GM12864 (cell line): ENCODE measurements at regions not wholly inside any gene's neighbourhood (a gene's known extent, or its start where the extent isn't known, plus 50 kb on each side); places are given as distances from the start of the nearest gene placed in this dataset.
"Not testable (repeated sequence)": the region's sequence is repeated elsewhere in the genome, so short reads cannot be mapped to it uniquely, and the experiment has no call there.

Experiments
- DNase-seq: peaks from one replicate; pipeline ENCODE4 v3.0.0-alpha.2; 2011; ENCODE audit warnings: low read depth
- H3K4me3 ChIP-seq: 2 replicates; pipeline ENCODE4 v1.5.1; 2011; ENCODE audit warnings: mild to moderate bottlenecking, low read depth, low read length, control low read depth
- TF ChIP-seq, protein P1 (sequence below): IDR thresholded peaks from 2 replicates; pipeline ENCODE4 v1.5.1; 2011; ENCODE audit warnings: low read depth, mild to moderate bottlenecking, moderate library complexity, low read length, control low read depth, inconsistent platforms; ENCODE audit errors: missing control alignments

- TF ChIP-seq, protein P1, sequence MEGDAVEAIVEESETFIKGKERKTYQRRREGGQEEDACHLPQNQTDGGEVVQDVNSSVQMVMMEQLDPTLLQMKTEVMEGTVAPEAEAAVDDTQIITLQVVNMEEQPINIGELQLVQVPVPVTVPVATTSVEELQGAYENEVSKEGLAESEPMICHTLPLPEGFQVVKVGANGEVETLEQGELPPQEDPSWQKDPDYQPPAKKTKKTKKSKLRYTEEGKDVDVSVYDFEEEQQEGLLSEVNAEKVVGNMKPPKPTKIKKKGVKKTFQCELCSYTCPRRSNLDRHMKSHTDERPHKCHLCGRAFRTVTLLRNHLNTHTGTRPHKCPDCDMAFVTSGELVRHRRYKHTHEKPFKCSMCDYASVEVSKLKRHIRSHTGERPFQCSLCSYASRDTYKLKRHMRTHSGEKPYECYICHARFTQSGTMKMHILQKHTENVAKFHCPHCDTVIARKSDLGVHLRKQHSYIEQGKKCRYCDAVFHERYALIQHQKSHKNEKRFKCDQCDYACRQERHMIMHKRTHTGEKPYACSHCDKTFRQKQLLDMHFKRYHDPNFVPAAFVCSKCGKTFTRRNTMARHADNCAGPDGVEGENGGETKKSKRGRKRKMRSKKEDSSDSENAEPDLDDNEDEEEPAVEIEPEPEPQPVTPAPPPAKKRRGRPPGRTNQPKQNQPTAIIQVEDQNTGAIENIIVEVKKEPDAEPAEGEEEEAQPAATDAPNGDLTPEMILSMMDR, result no peak
- no peak overlapping the region for H3K4me3 ChIP-seq
- no peak for DNase-seq
Observed at GRCh38 chr9:22227986-22228385, 218.6 kb upstream of the DMRTA1 start.

DNA sequence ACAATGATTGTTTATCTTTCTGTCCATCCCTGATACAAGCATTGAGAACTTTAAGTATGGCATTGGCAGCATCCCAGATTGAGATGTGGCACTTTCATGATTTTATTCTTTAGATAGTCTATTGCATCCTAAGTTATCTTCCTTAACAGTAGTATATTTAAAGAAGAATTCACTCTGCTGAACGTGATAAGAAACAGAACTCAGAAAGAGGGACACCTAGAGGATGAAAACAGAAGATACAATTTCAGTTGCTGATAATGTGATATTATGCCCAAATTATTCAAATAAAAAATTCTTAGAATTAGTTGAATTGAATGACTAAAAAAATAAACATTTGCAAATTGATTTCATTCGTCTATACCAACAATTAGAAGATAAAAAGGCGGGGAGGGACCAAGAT is 218.1 kb upstream of the DMRTA1 start:
- no peak overlapping the region for H3K4me3 ChIP-seq
- DNase-seq, result no peak
- TF ChIP-seq, protein P1, result no peak

DNA sequence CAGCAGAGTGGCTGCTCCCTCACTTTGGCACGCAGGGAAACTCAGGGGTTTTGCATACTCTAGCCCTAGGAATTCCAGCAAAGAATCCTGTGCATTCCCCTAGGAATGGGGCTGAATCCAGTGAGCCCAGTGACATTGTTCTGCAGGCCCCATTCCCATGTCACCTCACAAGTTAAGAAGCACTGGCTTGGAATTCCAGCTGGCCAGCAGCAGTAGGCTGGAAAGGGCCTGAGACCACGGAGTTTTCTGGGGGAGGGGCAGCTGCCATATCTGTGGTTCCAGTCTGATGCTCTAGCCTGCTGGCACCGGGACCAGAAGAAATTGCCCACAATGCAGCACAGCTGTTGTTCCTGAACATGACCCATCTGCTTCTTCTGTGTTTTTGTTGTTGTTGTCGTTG is 217.6 kb upstream of the DMRTA1 start:
- no peak overlapping the region for H3K4me3 ChIP-seq
- TF ChIP-seq, protein P1, result no peak
- no peak for DNase-seq

DNA sequence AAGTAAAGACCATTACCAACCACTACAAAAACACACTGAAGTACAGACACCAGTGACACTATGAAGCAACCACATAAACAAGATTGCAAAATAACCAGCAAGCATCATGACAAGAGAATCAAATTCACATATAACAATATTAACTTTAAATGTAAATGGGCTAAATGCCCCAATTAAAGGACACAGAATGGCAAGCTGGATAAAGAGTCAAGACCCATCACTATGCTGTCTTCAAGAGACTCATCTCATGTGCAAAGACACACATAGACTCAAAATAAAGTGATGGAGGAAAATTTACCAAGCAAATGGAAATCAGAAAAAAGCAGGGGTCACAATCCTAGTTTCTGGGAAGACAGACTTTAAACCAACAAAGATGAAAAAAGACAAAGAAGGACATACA is 215.3 kb upstream of the DMRTA1 start:
- DNase-seq, H3K4me3 ChIP-seq: not testable (repeated sequence)

DNA sequence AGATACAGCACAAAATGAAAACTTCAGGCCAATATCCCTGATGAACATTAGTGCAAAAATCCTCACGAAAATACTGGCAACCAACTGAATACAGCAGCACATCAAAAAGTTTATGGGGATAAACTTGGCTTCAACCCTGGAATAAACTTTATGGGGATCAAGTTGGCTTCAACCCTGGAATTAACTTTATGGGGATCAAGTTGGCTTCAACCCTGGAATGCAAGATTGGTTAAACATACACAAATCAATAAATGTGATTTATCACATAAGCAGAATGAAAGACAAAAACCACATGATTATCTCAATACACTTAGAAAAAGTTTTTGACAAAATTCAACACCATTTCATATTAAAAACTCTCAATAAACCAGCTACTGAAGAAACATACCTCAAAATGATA is 213.7 kb upstream of the DMRTA1 start:
- TF ChIP-seq, protein P1, result no peak
- H3K4me3 ChIP-seq, result no peak overlapping the region
- DNase-seq, result no peak

DNA sequence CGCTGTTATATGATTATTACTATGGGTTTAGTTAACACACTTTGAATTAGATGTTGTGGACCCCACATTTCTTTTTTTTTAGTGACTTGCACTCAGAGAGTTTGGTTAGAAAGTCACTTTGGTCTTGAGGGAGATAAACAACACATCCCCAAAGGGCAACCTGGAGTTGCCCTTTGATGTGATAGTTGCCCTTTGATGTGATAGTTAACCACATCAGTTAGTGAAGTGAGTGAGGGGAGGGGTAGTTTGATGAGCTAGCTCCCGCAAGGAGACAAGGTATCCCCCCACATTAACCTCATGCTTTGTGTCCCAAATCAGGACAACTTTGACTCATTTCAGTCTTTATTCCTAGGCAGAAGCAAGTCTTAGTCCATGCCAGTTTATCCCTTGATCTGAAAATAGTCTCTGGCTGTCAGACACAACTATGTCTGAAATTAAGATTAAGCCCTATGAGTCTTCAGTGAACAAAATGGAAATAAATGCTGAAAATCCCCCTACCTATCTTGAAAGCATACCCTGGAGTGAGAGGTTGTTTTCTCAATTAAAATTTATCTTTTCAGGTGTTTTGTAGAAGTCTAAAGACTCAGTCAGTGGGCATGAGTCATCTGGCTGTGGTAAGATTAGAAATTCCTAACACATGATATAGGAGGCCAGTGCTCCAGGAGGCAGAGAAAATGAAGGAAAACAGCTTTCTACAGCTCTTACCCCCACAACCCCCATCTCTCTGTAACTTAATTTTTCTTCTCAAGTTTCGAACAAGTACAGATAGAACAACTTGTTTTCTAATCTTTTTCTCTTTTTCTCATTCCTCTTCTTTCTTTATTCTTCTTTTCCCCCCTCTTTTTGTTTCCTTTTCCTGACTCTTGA is 208.9 kb upstream of the DMRTA1 start:
- no peak for DNase-seq
- no peak overlapping the region for H3K4me3 ChIP-seq
- TF ChIP-seq, protein P1, result no peak

GRCh38 chr9:22238809-22239684 is 207.6 kb upstream of the DMRTA1 start:
- no peak for DNase-seq
- TF ChIP-seq, protein P1, result peak; percentile 43
- H3K4me3 ChIP-seq, result no peak overlapping the region
